Activated naive CD8-positive, alpha-beta T cell (primary cell): ENCODE measurements at regions not wholly inside any gene's neighbourhood (a gene's known extent, or its start where the extent isn't known, plus 50 kb on each side); places are given as distances from the start of the nearest gene placed in this dataset.
"Not testable (repeated sequence)": the region's sequence is repeated elsewhere in the genome, so short reads cannot be mapped to it uniquely, and the experiment has no call there.

ENCODE experiments used
- H3K27ac Mint-ChIP-seq: one replicate; pipeline ENCODE4 v1.8.0; 2021; ENCODE audit warnings: mixed read lengths
- H3K27me3 Mint-ChIP-seq: one replicate; pipeline ENCODE4 v1.8.0; 2021; ENCODE audit warnings: mixed read lengths
- H3K36me3 Mint-ChIP-seq: one replicate; pipeline ENCODE4 v1.8.0; 2021; ENCODE audit warnings: mixed read lengths
- H3K4me1 Mint-ChIP-seq: one replicate; pipeline ENCODE4 v1.8.0; 2021; ENCODE audit warnings: low read depth, mixed read lengths
- H3K4me3 Mint-ChIP-seq: one replicate; pipeline ENCODE4 v1.8.0; 2021; ENCODE audit warnings: mild to moderate bottlenecking, mixed read lengths
- H3K9me3 Mint-ChIP-seq: one replicate; pipeline ENCODE4 v1.8.0; 2021; ENCODE audit warnings: low read depth, mixed read lengths

- no peaks in the 10 kb centered on the region for H3K9me3 Mint-ChIP-seq
- no peak overlapping the region for H3K4me3 Mint-ChIP-seq
- H3K4me1 Mint-ChIP-seq, result no peaks in the 10 kb centered on the region
- H3K27me3 Mint-ChIP-seq, result no peaks in the 10 kb centered on the region
- no peak overlapping the region for H3K27ac Mint-ChIP-seq
- H3K36me3 Mint-ChIP-seq, result no peaks in the 10 kb centered on the region
These were observed 164.4 kb upstream of the CIBAR2 start for GRCh38 chr16:85276721-85277120.

GRCh38 chr16:85278839-85279238 lies 166.6 kb upstream of the CIBAR2 start:
- Mint-ChIP-seq H3K4me1 (no peaks in the 10 kb centered on the region), H3K9me3 (no peaks in the 10 kb centered on the region), H3K36me3 (no peaks in the 10 kb centered on the region), H3K4me3 (no peak overlapping the region), H3K27me3 (no peaks in the 10 kb centered on the region), H3K27ac (no peak overlapping the region)

GRCh38 chr16:85279402-85279801 lies 167.1 kb upstream of the CIBAR2 start:
- H3K4me3 Mint-ChIP-seq, result no peak overlapping the region
- no peaks in the 10 kb centered on the region for H3K4me1 Mint-ChIP-seq
- no peaks in the 10 kb centered on the region for H3K9me3 Mint-ChIP-seq
- no peak overlapping the region for H3K27ac Mint-ChIP-seq
- H3K27me3 Mint-ChIP-seq, result no peaks in the 10 kb centered on the region
- no peaks in the 10 kb centered on the region for H3K36me3 Mint-ChIP-seq

- no peaks in the 10 kb centered on the region for H3K9me3 Mint-ChIP-seq
- no peak overlapping the region for H3K4me3 Mint-ChIP-seq
- H3K4me1 Mint-ChIP-seq, result no peaks in the 10 kb centered on the region
- no peaks in the 10 kb centered on the region for H3K27me3 Mint-ChIP-seq
- H3K27ac Mint-ChIP-seq, result no peak overlapping the region
- no peaks in the 10 kb centered on the region for H3K36me3 Mint-ChIP-seq
These were observed 167.7 kb upstream of the CIBAR2 start for GRCh38 chr16:85279825-85280545.

- Mint-ChIP-seq H3K9me3 (no peaks in the 10 kb centered on the region), H3K4me3 (no peak overlapping the region), H3K27ac (no peak overlapping the region), H3K4me1 (no peaks in the 10 kb centered on the region), H3K27me3 (no peaks in the 10 kb centered on the region), H3K36me3 (no peaks in the 10 kb centered on the region)
These were observed 168.9 kb upstream of the CIBAR2 start for GRCh38 chr16:85281181-85281580.

- Mint-ChIP-seq H3K36me3 (no peaks in the 10 kb centered on the region), H3K4me1 (no peaks in the 10 kb centered on the region), H3K4me3 (no peak overlapping the region), H3K27me3 (no peaks in the 10 kb centered on the region), H3K27ac (no peak overlapping the region), H3K9me3 (no peaks in the 10 kb centered on the region)
These were observed 170.6 kb upstream of the CIBAR2 start for GRCh38 chr16:85282842-85283241.

- H3K9me3 Mint-ChIP-seq, result no peaks in the 10 kb centered on the region
- no peaks in the 10 kb centered on the region for H3K27me3 Mint-ChIP-seq
- no peaks in the 10 kb centered on the region for H3K36me3 Mint-ChIP-seq
- no peak overlapping the region for H3K4me3 Mint-ChIP-seq
- no peak overlapping the region for H3K27ac Mint-ChIP-seq
- no peaks in the 10 kb centered on the region for H3K4me1 Mint-ChIP-seq
These were observed 171.2 kb upstream of the CIBAR2 start for GRCh38 chr16:85283305-85284050.

GRCh38 chr16:85284141-85284817 lies 172.0 kb upstream of the CIBAR2 start:
- Mint-ChIP-seq H3K4me3 (no peak overlapping the region), H3K9me3 (no peaks in the 10 kb centered on the region), H3K4me1 (no peaks in the 10 kb centered on the region), H3K36me3 (no peaks in the 10 kb centered on the region), H3K27ac (no peak overlapping the region), H3K27me3 (no peaks in the 10 kb centered on the region)

GRCh38 chr16:85285681-85286065 lies 173.4 kb upstream of the CIBAR2 start:
- no peak overlapping the region for H3K27ac Mint-ChIP-seq
- no peaks in the 10 kb centered on the region for H3K36me3 Mint-ChIP-seq

GRCh38 chr16:85286066-85286831 lies 174.0 kb upstream of the CIBAR2 start:
- H3K27ac Mint-ChIP-seq, result no peak overlapping the region
- no peaks in the 10 kb centered on the region for H3K4me1 Mint-ChIP-seq
- H3K27me3 Mint-ChIP-seq, result no peaks in the 10 kb centered on the region

More at GRCh38 chr16:85285681-85286065, 173.4 kb upstream of the CIBAR2 start:
- H3K9me3 Mint-ChIP-seq, result no peaks in the 10 kb centered on the region
- no peaks in the 10 kb centered on the region for H3K27me3 Mint-ChIP-seq
- no peaks in the 10 kb centered on the region for H3K4me1 Mint-ChIP-seq
- no peak overlapping the region for H3K4me3 Mint-ChIP-seq

GRCh38 chr16:85286951-85287814 lies 174.9 kb upstream of the CIBAR2 start:
- no peaks in the 10 kb centered on the region for H3K4me1 Mint-ChIP-seq
- no peak overlapping the region for H3K4me3 Mint-ChIP-seq
- no peaks in the 10 kb centered on the region for H3K9me3 Mint-ChIP-seq
- H3K27me3 Mint-ChIP-seq, result no peaks in the 10 kb centered on the region
- no peak overlapping the region for H3K27ac Mint-ChIP-seq
- no peaks in the 10 kb centered on the region for H3K36me3 Mint-ChIP-seq

More at GRCh38 chr16:85286066-85286831, 174.0 kb upstream of the CIBAR2 start:
- Mint-ChIP-seq H3K36me3 (no peaks in the 10 kb centered on the region), H3K9me3 (no peaks in the 10 kb centered on the region), H3K4me3 (no peak overlapping the region)

GRCh38 chr16:85287815-85288109 lies 175.5 kb upstream of the CIBAR2 start:
- not testable (repeated sequence) for H3K4me1 Mint-ChIP-seq, H3K27me3 Mint-ChIP-seq

GRCh38 chr16:85288341-85288868 lies 176.1 kb upstream of the CIBAR2 start:
- H3K27me3 Mint-ChIP-seq, result no peaks in the 10 kb centered on the region
- H3K27ac Mint-ChIP-seq, result no peak overlapping the region
- no peaks in the 10 kb centered on the region for H3K36me3 Mint-ChIP-seq
- no peak overlapping the region for H3K4me3 Mint-ChIP-seq
- H3K9me3 Mint-ChIP-seq, result no peaks in the 10 kb centered on the region
- no peaks in the 10 kb centered on the region for H3K4me1 Mint-ChIP-seq

More at GRCh38 chr16:85287815-85288109, 175.5 kb upstream of the CIBAR2 start:
- H3K9me3 Mint-ChIP-seq, H3K36me3 Mint-ChIP-seq, H3K4me3 Mint-ChIP-seq, H3K27ac Mint-ChIP-seq: not testable (repeated sequence)
